ENCODE measurements at regions not wholly inside any gene's neighbourhood (a gene's known extent, or its start where the extent isn't known, plus 50 kb on each side); places are given as distances from the start of the nearest gene placed in this dataset.
"Not testable (repeated sequence)": the region's sequence is repeated elsewhere in the genome, so short reads cannot be mapped to it uniquely, and the experiment has no call there.

- H3K4me3 Mint-ChIP-seq: no peak overlapping the region
- no peak overlapping the region for H3K27ac Mint-ChIP-seq
- no peaks in the 10 kb centered on the region for H3K36me3 Mint-ChIP-seq (ENCODE audit: low read depth)
- H3K27me3 Mint-ChIP-seq (ENCODE audit: low read depth): peaks cover 30% of the 10 kb centered on the region
- TF ChIP-seq, protein P1, sequence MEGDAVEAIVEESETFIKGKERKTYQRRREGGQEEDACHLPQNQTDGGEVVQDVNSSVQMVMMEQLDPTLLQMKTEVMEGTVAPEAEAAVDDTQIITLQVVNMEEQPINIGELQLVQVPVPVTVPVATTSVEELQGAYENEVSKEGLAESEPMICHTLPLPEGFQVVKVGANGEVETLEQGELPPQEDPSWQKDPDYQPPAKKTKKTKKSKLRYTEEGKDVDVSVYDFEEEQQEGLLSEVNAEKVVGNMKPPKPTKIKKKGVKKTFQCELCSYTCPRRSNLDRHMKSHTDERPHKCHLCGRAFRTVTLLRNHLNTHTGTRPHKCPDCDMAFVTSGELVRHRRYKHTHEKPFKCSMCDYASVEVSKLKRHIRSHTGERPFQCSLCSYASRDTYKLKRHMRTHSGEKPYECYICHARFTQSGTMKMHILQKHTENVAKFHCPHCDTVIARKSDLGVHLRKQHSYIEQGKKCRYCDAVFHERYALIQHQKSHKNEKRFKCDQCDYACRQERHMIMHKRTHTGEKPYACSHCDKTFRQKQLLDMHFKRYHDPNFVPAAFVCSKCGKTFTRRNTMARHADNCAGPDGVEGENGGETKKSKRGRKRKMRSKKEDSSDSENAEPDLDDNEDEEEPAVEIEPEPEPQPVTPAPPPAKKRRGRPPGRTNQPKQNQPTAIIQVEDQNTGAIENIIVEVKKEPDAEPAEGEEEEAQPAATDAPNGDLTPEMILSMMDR (IDR thresholded peaks at IDR 0.05; ENCODE audit: unreplicated experiment in 3 of 3): no peak
- peaks cover 8% of the 10 kb centered on the region for H3K4me1 Mint-ChIP-seq
- peaks cover 4% of the 10 kb centered on the region for H3K9me3 Mint-ChIP-seq
Measured at GRCh38 chr10:124244256-124244877, 151.0 kb upstream of the CHST15 start.

GRCh38 chr10:124243702-124244121 lies 150.3 kb upstream of the CHST15 start:
- H3K27ac Mint-ChIP-seq: no peak overlapping the region
- H3K9me3 Mint-ChIP-seq: peaks cover 4% of the 10 kb centered on the region
- H3K4me3 Mint-ChIP-seq: no peak overlapping the region

DNA sequence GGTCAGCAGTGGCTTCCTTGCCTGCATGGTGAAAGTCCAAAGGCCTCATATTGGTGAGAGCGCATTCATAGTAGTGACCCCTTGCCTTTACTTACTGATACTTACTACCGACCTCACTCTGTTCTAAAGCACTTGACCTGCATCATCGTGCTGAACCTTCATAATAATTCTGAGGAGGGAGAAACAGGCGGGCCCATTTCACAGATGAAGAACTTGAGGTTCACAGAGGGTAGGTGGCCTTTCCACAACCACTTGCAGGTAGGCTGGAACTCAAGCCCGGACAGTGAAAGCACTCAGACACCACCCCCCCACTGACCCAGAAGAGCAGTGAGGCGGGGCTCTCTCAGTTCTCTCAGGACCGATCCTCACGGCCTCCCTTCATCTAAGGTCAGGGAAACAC lies 149.4 kb upstream of the CHST15 start:
- Mint-ChIP-seq H3K4me3 (no peak overlapping the region), H3K27ac (no peak overlapping the region), H3K36me3 (ENCODE audit: low read depth) (no peaks in the 10 kb centered on the region), H3K27me3 (ENCODE audit: low read depth) (peaks cover 25% of the 10 kb centered on the region), H3K4me1 (peaks cover 8% of the 10 kb centered on the region), H3K9me3 (peaks cover 4% of the 10 kb centered on the region)
- TF ChIP-seq, protein P1 (IDR thresholded peaks at IDR 0.05; ENCODE audit: unreplicated experiment in 3 of 3): no peak

More at GRCh38 chr10:124243702-124244121, 150.3 kb upstream of the CHST15 start:
- no peaks in the 10 kb centered on the region for H3K36me3 Mint-ChIP-seq (ENCODE audit: low read depth)
- H3K4me1 Mint-ChIP-seq: peaks cover 8% of the 10 kb centered on the region
- peaks cover 30% of the 10 kb centered on the region for H3K27me3 Mint-ChIP-seq (ENCODE audit: low read depth)
- TF ChIP-seq, protein P1 (IDR thresholded peaks at IDR 0.05; ENCODE audit: unreplicated experiment in 3 of 3): no peak

- H3K4me1 Mint-ChIP-seq: peaks cover 8% of the 10 kb centered on the region
- H3K36me3 Mint-ChIP-seq (ENCODE audit: low read depth): no peaks in the 10 kb centered on the region
- H3K9me3 Mint-ChIP-seq: peaks cover 4% of the 10 kb centered on the region
- H3K4me3 Mint-ChIP-seq: no peak overlapping the region
- peaks cover 22% of the 10 kb centered on the region for H3K27me3 Mint-ChIP-seq (ENCODE audit: low read depth)
- no peak overlapping the region for H3K27ac Mint-ChIP-seq
- TF ChIP-seq, protein P1 (IDR thresholded peaks at IDR 0.05; ENCODE audit: unreplicated experiment in 3 of 3): no peak
Measured at GRCh38 chr10:124242365-124242764, 149.0 kb upstream of the CHST15 start.

DNA sequence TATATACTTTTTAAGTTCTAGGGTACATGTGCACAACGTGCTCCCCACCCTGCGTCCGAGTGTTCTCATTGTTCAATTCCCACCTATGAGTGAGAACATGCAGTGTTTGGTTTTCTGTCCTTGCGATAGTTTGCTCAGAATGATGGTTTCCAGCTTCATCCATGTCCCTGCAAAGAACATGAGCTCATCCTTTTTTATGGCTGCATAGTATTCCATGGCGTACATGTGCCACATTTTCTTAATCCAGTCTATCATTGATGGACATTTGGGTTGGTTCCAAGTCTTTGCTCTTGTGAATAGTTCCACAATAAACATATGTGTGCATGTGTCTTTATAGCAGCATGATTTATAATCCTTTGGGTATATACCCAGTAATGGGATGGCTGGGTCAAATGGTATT lies 148.1 kb upstream of the CHST15 start:
- not testable (repeated sequence) for H3K4me1 Mint-ChIP-seq; H3K4me3 Mint-ChIP-seq; H3K27ac Mint-ChIP-seq; H3K36me3 Mint-ChIP-seq (ENCODE audit: low read depth); H3K9me3 Mint-ChIP-seq
- H3K27me3 Mint-ChIP-seq (ENCODE audit: low read depth): peaks cover 14% of the 10 kb centered on the region

- TF ChIP-seq, protein P1 (IDR thresholded peaks at IDR 0.05; ENCODE audit: unreplicated experiment in 3 of 3): no peak
- peaks cover 8% of the 10 kb centered on the region for H3K4me1 Mint-ChIP-seq
- H3K36me3 Mint-ChIP-seq (ENCODE audit: low read depth): no peaks in the 10 kb centered on the region
- peaks cover 4% of the 10 kb centered on the region for H3K9me3 Mint-ChIP-seq
- no peak overlapping the region for H3K4me3 Mint-ChIP-seq
- peaks cover 14% of the 10 kb centered on the region for H3K27me3 Mint-ChIP-seq (ENCODE audit: low read depth)
- H3K27ac Mint-ChIP-seq: no peak overlapping the region
Measured at GRCh38 chr10:124240839-124241291, 147.5 kb upstream of the CHST15 start.

Data from nephron (organoid).